Astrocyte (in vitro differentiated cells and primary cell): ENCODE measurements at regions not wholly inside any gene's neighbourhood (a gene's known extent, or its start where the extent isn't known, plus 50 kb on each side); places are given as distances from the start of the nearest gene placed in this dataset.

Source experiments
- DNase-seq: peaks from one replicate; pipeline ENCODE4 v3.0.0-alpha.2; 2010; ENCODE audit warnings: low read depth
- FAIRE-seq: peaks from 2 replicates; lab custom pipeline; 2011; peaks lifted over from hg19 to GRCh38; lab: Jason Lieb, UNC
- H2AFZ ChIP-seq: 2 replicates; pipeline ENCODE4 v1.6.0; 2012; ENCODE audit warnings: low read depth, low read length, inconsistent platforms
- H3K27ac ChIP-seq: 2 replicates; pipeline ENCODE4 v1.5.1; 2011; ENCODE audit warnings: low read depth, low read length, inconsistent platforms
- H3K27me3 ChIP-seq: 2 replicates; pipeline ENCODE4 v1.6.0; 2011; ENCODE audit warnings: low read length, inconsistent platforms; ENCODE audit not compliant: insufficient read depth
- H3K36me3 ChIP-seq: 2 replicates; pipeline ENCODE4 v1.5.1; 2011; ENCODE audit warnings: low read length, inconsistent platforms; ENCODE audit not compliant: insufficient read depth
- H3K4me1 ChIP-seq: 2 replicates; pipeline ENCODE4 v1.5.1; 2011; ENCODE audit warnings: low read length, inconsistent platforms; ENCODE audit not compliant: insufficient read depth
- H3K4me2 ChIP-seq: 2 replicates; pipeline ENCODE4 v1.6.0; 2012; ENCODE audit warnings: low read length, inconsistent platforms
- H3K4me3 ChIP-seq: 2 replicates; pipeline ENCODE4 v1.5.1; 2011; ENCODE audit warnings: low read depth, mild to moderate bottlenecking, low read length, inconsistent platforms; ENCODE audit not compliant: insufficient read depth
- H3K79me2 ChIP-seq: 2 replicates; pipeline ENCODE4 v1.6.0; 2012; ENCODE audit warnings: mild to moderate bottlenecking, low read length, inconsistent platforms; ENCODE audit not compliant: insufficient read depth
- H3K9ac ChIP-seq: 2 replicates; pipeline ENCODE4 v1.6.0; 2012; ENCODE audit warnings: mild to moderate bottlenecking, low read length, inconsistent platforms
- H3K9me3 ChIP-seq: 2 replicates; pipeline ENCODE4 v1.5.1; 2012; ENCODE audit warnings: low read depth, mild to moderate bottlenecking, low read length, inconsistent platforms; ENCODE audit not compliant: insufficient read depth
- H4K20me1 ChIP-seq: 2 replicates; pipeline ENCODE4 v1.6.0; 2012; ENCODE audit warnings: low read length, inconsistent platforms; ENCODE audit not compliant: insufficient read depth
- H3K27ac Mint-ChIP-seq: one replicate; pipeline ENCODE4 v1.8.0; 2021; ENCODE audit warnings: mild to moderate bottlenecking, mixed read lengths; ENCODE audit not compliant: unreplicated experiment
- H3K27me3 Mint-ChIP-seq: one replicate; pipeline ENCODE4 v1.8.0; 2021; ENCODE audit warnings: low read depth, mixed read lengths; ENCODE audit not compliant: unreplicated experiment
- H3K36me3 Mint-ChIP-seq: one replicate; pipeline ENCODE4 v1.8.0; 2021; ENCODE audit warnings: low read depth, mixed read lengths; ENCODE audit not compliant: unreplicated experiment
- H3K4me1 Mint-ChIP-seq: one replicate; pipeline ENCODE4 v1.8.0; 2021; ENCODE audit warnings: low read depth, mixed read lengths; ENCODE audit not compliant: unreplicated experiment
- H3K4me3 Mint-ChIP-seq: one replicate; pipeline ENCODE4 v1.8.0; 2021; ENCODE audit warnings: mild to moderate bottlenecking, moderate library complexity, mixed read lengths; ENCODE audit not compliant: unreplicated experiment
- H3K9me3 Mint-ChIP-seq: one replicate; pipeline ENCODE4 v1.8.0; 2021; ENCODE audit warnings: mild to moderate bottlenecking, mixed read lengths; ENCODE audit not compliant: unreplicated experiment
- CTCF ChIP-seq: IDR thresholded peaks from 2 replicates; pipeline ENCODE4 v1.5.1; 2011; ENCODE audit warnings: low read depth, mild to moderate bottlenecking, inconsistent platforms, low read length, moderate library complexity; ENCODE audit not compliant: insufficient read depth
- EZH2 ChIP-seq: IDR thresholded peaks from 2 replicates; pipeline ENCODE4 v1.6.1; 2012; ENCODE audit warnings: mild to moderate bottlenecking, low read length, inconsistent platforms; ENCODE audit not compliant: insufficient read depth

GRCh38 chr4:169869490-169869889 lies 111.7 kb upstream of the HPF1 start:
- Mint-ChIP-seq H3K27me3 (no peaks in the 10 kb centered on the region), H3K4me3 (no peak overlapping the region), H3K27ac (no peak overlapping the region), H3K36me3 (no peaks in the 10 kb centered on the region), H3K9me3 (no peaks in the 10 kb centered on the region), H3K4me1 (no peaks in the 10 kb centered on the region)
- TF ChIP-seq EZH2, result no peak
- TF ChIP-seq CTCF, result no peak
- H3K79me2 ChIP-seq, result no peaks in the 10 kb centered on the region
- no peak overlapping the region for H3K27ac ChIP-seq
- no peak overlapping the region for H3K4me2 ChIP-seq
- no peaks in the 10 kb centered on the region for H4K20me1 ChIP-seq
- no peaks in the 10 kb centered on the region for H3K36me3 ChIP-seq
- H3K27me3 ChIP-seq, result no peaks in the 10 kb centered on the region
- H3K4me1 ChIP-seq, result no peaks in the 10 kb centered on the region
- FAIRE-seq (no peak), DNase-seq (no peak)
- no peaks in the 10 kb centered on the region for H3K9me3 ChIP-seq
- no peak overlapping the region for H2AFZ ChIP-seq
- H3K9ac ChIP-seq, result no peak overlapping the region
- H3K4me3 ChIP-seq, result no peak overlapping the region

GRCh38 chr4:169861593-169861992 lies 103.8 kb upstream of the HPF1 start:
- Mint-ChIP-seq H3K36me3 (no peaks in the 10 kb centered on the region), H3K27me3 (peaks cover 9% of the 10 kb centered on the region), H3K4me3 (no peak overlapping the region), H3K9me3 (peaks cover 2% of the 10 kb centered on the region), H3K4me1 (no peaks in the 10 kb centered on the region), H3K27ac (no peak overlapping the region)
- Histone ChIP-seq H3K4me2 (no peak overlapping the region), H3K27me3 (no peaks in the 10 kb centered on the region), H4K20me1 (no peaks in the 10 kb centered on the region), H3K79me2 (no peaks in the 10 kb centered on the region), H2AFZ (no peak overlapping the region), H3K27ac (no peak overlapping the region), H3K4me1 (no peaks in the 10 kb centered on the region), H3K4me3 (no peak overlapping the region), H3K9ac (no peak overlapping the region), H3K36me3 (no peaks in the 10 kb centered on the region), H3K9me3 (no peaks in the 10 kb centered on the region)
- DNase-seq (no peak), FAIRE-seq (no peak)
- TF ChIP-seq EZH2, result no peak

GRCh38 chr4:169859366-169860216 lies 101.8 kb upstream of the HPF1 start:
- Histone ChIP-seq H3K9ac (no peak overlapping the region), H3K4me3 (no peak overlapping the region), H4K20me1 (no peaks in the 10 kb centered on the region), H3K9me3 (no peaks in the 10 kb centered on the region), H3K4me2 (peak overlapping the region; percentile 22), H2AFZ (no peak overlapping the region), H3K27me3 (no peaks in the 10 kb centered on the region), H3K79me2 (no peaks in the 10 kb centered on the region), H3K4me1 (no peaks in the 10 kb centered on the region), H3K36me3 (no peaks in the 10 kb centered on the region), H3K27ac (no peak overlapping the region)
- TF ChIP-seq EZH2 (no peak), CTCF (no peak)
- no peak overlapping the region for H3K27ac Mint-ChIP-seq
- DNase-seq, result no peak
- H3K4me3 Mint-ChIP-seq, result no peak overlapping the region
- no peaks in the 10 kb centered on the region for H3K4me1 Mint-ChIP-seq
- no peaks in the 10 kb centered on the region for H3K36me3 Mint-ChIP-seq
- no peak for FAIRE-seq
- H3K27me3 Mint-ChIP-seq, result peaks cover 9% of the 10 kb centered on the region
- peaks cover 2% of the 10 kb centered on the region for H3K9me3 Mint-ChIP-seq
